GM23248 (cell line): ENCODE measurements at regions not wholly inside any gene's neighbourhood (a gene's known extent, or its start where the extent isn't known, plus 50 kb on each side); places are given as distances from the start of the nearest gene placed in this dataset.

Experiments
- EZH2 ChIP-seq: fragments of 200-600 bp; sonication (generic); IDR thresholded peaks from 2 replicates; pipeline ENCODE4 v1.6.1; 2018; ENCODE audit warnings: antibody characterized with exemption, mild to moderate bottlenecking; ENCODE audit not compliant: insufficient read depth, poor library complexity, severe bottlenecking
- EZH2phosphoT487 ChIP-seq: fragments of 200-600 bp; sonication (generic); IDR thresholded peaks from 2 replicates; pipeline ENCODE4 v1.6.1; 2018; ENCODE audit warnings: antibody characterized with exemption, moderate library complexity, mild to moderate bottlenecking, low read depth; ENCODE audit not compliant: insufficient read depth

- TF ChIP-seq EZH2 (no peak), EZH2phosphoT487 (no peak)
Measured at GRCh38 chr2:103264058-103264768, 502.4 kb downstream of the TMEM182 start.
